HFFc6 (cell line): ENCODE measurements at regions not wholly inside any gene's neighbourhood (a gene's known extent, or its start where the extent isn't known, plus 50 kb on each side); places are given as distances from the start of the nearest gene placed in this dataset.

Source experiments
- DNase-seq: peaks from one replicate; pipeline ENCODE4 v3.0.0-alpha.2; 2018
- H3K27ac Mint-ChIP-seq: 2 replicates; pipeline ENCODE4 v1.8.0; 2020; ENCODE audit warnings: mild to moderate bottlenecking, mixed read lengths
- H3K27me3 Mint-ChIP-seq: 2 replicates; pipeline ENCODE4 v1.8.0; 2021; ENCODE audit warnings: mild to moderate bottlenecking, moderate library complexity, mixed read lengths; ENCODE audit not compliant: insufficient read depth
- H3K36me3 Mint-ChIP-seq: 2 replicates; pipeline ENCODE4 v1.8.0; 2021; ENCODE audit warnings: low read depth, mixed read lengths
- H3K4me1 Mint-ChIP-seq: 2 replicates; pipeline ENCODE4 v1.8.0; 2020; ENCODE audit warnings: low read depth, mixed read lengths
- H3K4me3 Mint-ChIP-seq: 2 replicates; pipeline ENCODE4 v1.8.0; 2020; ENCODE audit warnings: mild to moderate bottlenecking, moderate library complexity, mixed read lengths
- H3K9me3 Mint-ChIP-seq: 2 replicates; pipeline ENCODE4 v1.8.0; 2020; ENCODE audit warnings: mild to moderate bottlenecking, mixed read lengths
- CTCF ChIP-seq: fragments of 200-600 bp; sonication (generic); IDR thresholded peaks from 2 replicates; pipeline ENCODE4 v1.5.0; 2021; ENCODE audit warnings: antibody characterized with exemption, mild to moderate bottlenecking

GRCh38 chr2:22027345-22028005, 903.7 kb downstream of the TDRD15 start:
- H3K27ac Mint-ChIP-seq = no peak overlapping the region
- H3K4me1 Mint-ChIP-seq = no peaks in the 10 kb centered on the region
- TF ChIP-seq CTCF = no peak
- DNase-seq = no peak
- peaks cover 37% of the 10 kb centered on the region for H3K9me3 Mint-ChIP-seq
- H3K27me3 Mint-ChIP-seq = no peaks in the 10 kb centered on the region
- no peak overlapping the region for H3K4me3 Mint-ChIP-seq
- no peaks in the 10 kb centered on the region for H3K36me3 Mint-ChIP-seq

- TF ChIP-seq CTCF = no peak
- no peak overlapping the region for H3K27ac Mint-ChIP-seq
- DNase-seq = no peak
- no peaks in the 10 kb centered on the region for H3K36me3 Mint-ChIP-seq
- no peak overlapping the region for H3K4me3 Mint-ChIP-seq
- peaks cover 47% of the 10 kb centered on the region for H3K9me3 Mint-ChIP-seq
- H3K4me1 Mint-ChIP-seq = no peaks in the 10 kb centered on the region
- no peaks in the 10 kb centered on the region for H3K27me3 Mint-ChIP-seq
Observed at GRCh38 chr2:22035361-22035830, 911.6 kb downstream of the TDRD15 start.

- H3K4me3 Mint-ChIP-seq = no peak overlapping the region
- TF ChIP-seq CTCF = no peak
- DNase-seq = no peak
- no peak overlapping the region for H3K27ac Mint-ChIP-seq
- H3K4me1 Mint-ChIP-seq = no peaks in the 10 kb centered on the region
- peaks cover 43% of the 10 kb centered on the region for H3K9me3 Mint-ChIP-seq
- H3K27me3 Mint-ChIP-seq = no peaks in the 10 kb centered on the region
- H3K36me3 Mint-ChIP-seq = no peaks in the 10 kb centered on the region
Observed at GRCh38 chr2:22037274-22037673, 913.5 kb downstream of the TDRD15 start.

- no peak overlapping the region for H3K27ac Mint-ChIP-seq
Observed at GRCh38 chr2:22043784-22044183, 920.0 kb downstream of the TDRD15 start.

GRCh38 chr2:22055784-22056620, 932.2 kb downstream of the TDRD15 start:
- Mint-ChIP-seq H3K27ac (no peak overlapping the region), H3K9me3 (peaks cover 17% of the 10 kb centered on the region), H3K36me3 (no peaks in the 10 kb centered on the region), H3K27me3 (no peaks in the 10 kb centered on the region), H3K4me3 (no peak overlapping the region), H3K4me1 (no peaks in the 10 kb centered on the region)
- DNase-seq = no peak
- TF ChIP-seq CTCF = no peak

More at GRCh38 chr2:22043784-22044183, 920.0 kb downstream of the TDRD15 start:
- H3K36me3 Mint-ChIP-seq = no peaks in the 10 kb centered on the region
- H3K4me3 Mint-ChIP-seq = no peak overlapping the region
- no peaks in the 10 kb centered on the region for H3K4me1 Mint-ChIP-seq
- DNase-seq = no peak
- peak; percentile 27; the same call in 1 of the 2 replicates for TF ChIP-seq CTCF
- peaks cover 22% of the 10 kb centered on the region for H3K9me3 Mint-ChIP-seq
- H3K27me3 Mint-ChIP-seq = no peaks in the 10 kb centered on the region
